Activated T-helper 1 cell treated with anti-CD3 and anti-CD28 coated beads, Interleukin-2, amount 50 U/mL, for 16 hours (primary cell): ENCODE measurements at regions not wholly inside any gene's neighbourhood (a gene's known extent, or its start where the extent isn't known, plus 50 kb on each side); places are given as distances from the start of the nearest gene placed in this dataset.
"Not testable (repeated sequence)": the region's sequence is repeated elsewhere in the genome, so short reads cannot be mapped to it uniquely, and the experiment has no call there.

ENCODE experiments used
- DNase-seq, 2 donors: peaks; one replicate each; pipeline ENCODE4 v3.0.0-alpha.2; 2020; ENCODE audit warnings: low read depth in 1 of 2, low spot score in 1 of 2

- DNase-seq: not testable (repeated sequence)
Measured at GRCh38 chr17:77533697-77534096, 392.9 kb downstream of the SEC14L1 start.

- DNase-seq: no peak
Measured at GRCh38 chr17:77534137-77534536, 393.4 kb downstream of the SEC14L1 start.

- DNase-seq: no peak
Measured at GRCh38 chr17:77535435-77535834, 394.7 kb downstream of the SEC14L1 start.

GRCh38 chr17:77535892-77536291 is 395.1 kb downstream of the SEC14L1 start:
- no peak for DNase-seq

- DNase-seq: no peak
Measured at GRCh38 chr17:77537566-77537965, 396.8 kb downstream of the SEC14L1 start.

- DNase-seq: no peak
Measured at GRCh38 chr17:77540531-77540930, 399.8 kb downstream of the SEC14L1 start.

- DNase-seq: no peak
Measured at GRCh38 chr17:77540975-77541374, 400.2 kb downstream of the SEC14L1 start.

- DNase-seq: no peak
Measured at GRCh38 chr17:77542011-77542410, 401.2 kb downstream of the SEC14L1 start.

- peak; percentile 18 to 26 for DNase-seq
Measured at GRCh38 chr17:77542551-77543490, 402.1 kb downstream of the SEC14L1 start.

- no peak for DNase-seq
Measured at GRCh38 chr17:77543801-77544200, 403.0 kb downstream of the SEC14L1 start.

- no peak for DNase-seq
Measured at GRCh38 chr17:77544347-77545110, 403.8 kb downstream of the SEC14L1 start.

- DNase-seq: no peak
Measured at GRCh38 chr17:77546772-77547241, 406.0 kb downstream of the SEC14L1 start.

GRCh38 chr17:77548967-77549366 is 408.2 kb downstream of the SEC14L1 start:
- no peak for DNase-seq

GRCh38 chr17:77549726-77550366 is 408.7 kb upstream of the TNRC6C start:
- DNase-seq: no peak

- no peak for DNase-seq
Measured at GRCh38 chr17:77553459-77554066, 404.9 kb upstream of the TNRC6C start.

- no peak for DNase-seq
Measured at GRCh38 chr17:77555121-77555591, 403.3 kb upstream of the TNRC6C start.

- no peak for DNase-seq
Measured at GRCh38 chr17:77555741-77556291, 402.7 kb upstream of the TNRC6C start.

- no peak for DNase-seq
Measured at GRCh38 chr17:77556383-77557061, 402.0 kb upstream of the TNRC6C start.

- DNase-seq: no peak
Measured at GRCh38 chr17:77558846-77559626, 399.5 kb upstream of the TNRC6C start.
